GM23338 (cell line): ENCODE measurements at regions not wholly inside any gene's neighbourhood (a gene's known extent, or its start where the extent isn't known, plus 50 kb on each side); places are given as distances from the start of the nearest gene placed in this dataset.
"Not testable (repeated sequence)": the region's sequence is repeated elsewhere in the genome, so short reads cannot be mapped to it uniquely, and the experiment has no call there.

Experiments
- ATAC-seq: fragments of 200-7000 bp; cut with Tn5 transposase; 3 replicates; pipeline ENCODE4 v1.9.1; 2020
- DNase-seq: peaks from one replicate; pipeline ENCODE4 v3.0.0-alpha.2; 2015; ENCODE audit warnings: low spot score
- H2AFZ ChIP-seq: fragments of 200-600 bp; sonication (generic); 2 replicates; pipeline ENCODE4 v1.8.0; 2016; ENCODE audit warnings: antibody characterized with exemption, mild to moderate bottlenecking, moderate library complexity
- H3F3A ChIP-seq: fragments of 200-600 bp; sonication (generic); replicated peaks from 2 replicates; pipeline ENCODE4 v1.8.0; 2017; ENCODE audit warnings: antibody characterized with exemption, mixed run types, low read depth
- H3K27ac ChIP-seq: fragments of 200-600 bp; sonication (generic); 2 replicates; pipeline ENCODE4 v1.6.1; 2016; ENCODE audit warnings: low read depth
- H3K27me3 ChIP-seq: fragments of 200-600 bp; sonication (generic); 2 replicates; pipeline ENCODE4 v1.8.0; 2016; ENCODE audit warnings: mild to moderate bottlenecking, mixed run types, moderate library complexity; ENCODE audit not compliant: insufficient read depth
- H3K36me3 ChIP-seq: fragments of 200-600 bp; sonication (generic); 2 replicates; pipeline ENCODE4 v1.8.0; 2016; ENCODE audit warnings: mild to moderate bottlenecking; ENCODE audit not compliant: insufficient read depth
- H3K4me1 ChIP-seq: fragments of 200-600 bp; sonication (generic); 2 replicates; pipeline ENCODE4 v1.8.0; 2016; ENCODE audit warnings: mild to moderate bottlenecking, moderate library complexity; ENCODE audit not compliant: insufficient read depth
- H3K4me2 ChIP-seq: fragments of 200-600 bp; sonication (generic); 2 replicates; pipeline ENCODE4 v1.7.1; 2017; ENCODE audit warnings: mixed run types
- H3K4me3 ChIP-seq: fragments of 200-600 bp; sonication (generic); 2 replicates; pipeline ENCODE4 v1.6.1; 2016; ENCODE audit warnings: mixed run types
- H3K79me2 ChIP-seq: fragments of 200-600 bp; sonication (generic); replicated peaks from 2 replicates; pipeline ENCODE4 v1.8.0; 2017; ENCODE audit warnings: mild to moderate bottlenecking; ENCODE audit not compliant: insufficient read depth
- H3K9me2 ChIP-seq: fragments of 200-600 bp; sonication (generic); 2 replicates; pipeline ENCODE4 v1.8.0; 2017; ENCODE audit not compliant: insufficient read depth
- H4K20me1 ChIP-seq: fragments of 200-600 bp; sonication (generic); replicated peaks from 2 replicates; pipeline ENCODE4 v1.8.0; 2017; ENCODE audit warnings: mild to moderate bottlenecking; ENCODE audit not compliant: insufficient read depth
- H3K27ac Mint-ChIP-seq: 2 replicates; pipeline ENCODE4 v1.8.0; 2020; ENCODE audit warnings: inconsistent platforms, mild to moderate bottlenecking, moderate library complexity, mixed read lengths
- H3K27me3 Mint-ChIP-seq: 3 replicates; pipeline ENCODE4 v1.8.0; 2022; ENCODE audit warnings: low read depth, mild to moderate bottlenecking, moderate library complexity, mixed read lengths, inconsistent platforms; ENCODE audit not compliant: insufficient read depth, poor library complexity
- H3K36me3 Mint-ChIP-seq: 3 replicates; pipeline ENCODE4 v1.8.0; 2021; ENCODE audit warnings: low read depth, mild to moderate bottlenecking, inconsistent platforms, moderate library complexity, mixed read lengths
- H3K4me1 Mint-ChIP-seq: 3 replicates; pipeline ENCODE4 v1.8.0; 2020; ENCODE audit warnings: mild to moderate bottlenecking, inconsistent platforms, mixed read lengths
- H3K4me3 Mint-ChIP-seq: 3 replicates; pipeline ENCODE4 v1.8.0; 2021; ENCODE audit warnings: moderate library complexity, mild to moderate bottlenecking, inconsistent platforms, mixed read lengths
- H3K9me3 Mint-ChIP-seq: 3 replicates; pipeline ENCODE4 v1.8.0; 2020; ENCODE audit warnings: moderate library complexity, mild to moderate bottlenecking, inconsistent platforms, mixed read lengths
- CREB1 ChIP-seq: fragments of 250-450 bp; sonication (Bioruptor Pico); IDR thresholded peaks from 2 replicates; pipeline ENCODE4 v1.5.0; 2020; ENCODE audit warnings: low read depth, mild to moderate bottlenecking, moderate library complexity
- EZH2 ChIP-seq: fragments of 200-600 bp; sonication (generic); IDR thresholded peaks from one replicate; pipeline ENCODE4 v1.8.0; 2017; ENCODE audit warnings: antibody characterized with exemption, mild to moderate bottlenecking, low read depth; ENCODE audit not compliant: unreplicated experiment
- EZH2phosphoT487 ChIP-seq: fragments of 200-600 bp; sonication (generic); IDR thresholded peaks from one replicate; pipeline ENCODE4 v1.8.1; 2018; ENCODE audit warnings: antibody characterized with exemption; ENCODE audit not compliant: unreplicated experiment
- NANOG ChIP-seq: IDR thresholded peaks from 2 replicates; pipeline ENCODE4 v1.6.1; 2016; ENCODE audit warnings: antibody characterized with exemption, borderline replicate concordance
- STAT1 ChIP-seq: IDR thresholded peaks from one replicate; pipeline ENCODE4 v1.6.1; 2016; ENCODE audit warnings: antibody characterized with exemption; ENCODE audit not compliant: unreplicated experiment
- ZNF114 ChIP-seq: fragments of 250-450 bp; sonication (Bioruptor Pico); IDR thresholded peaks from 2 replicates; pipeline ENCODE4 v1.5.0; 2020; ENCODE audit warnings: mild to moderate bottlenecking, moderate library complexity
- ZNF331 ChIP-seq: fragments of 250-450 bp; sonication (Bioruptor Pico); IDR thresholded peaks from 2 replicates; pipeline ENCODE4 v1.5.0; 2020; ENCODE audit warnings: low read depth, mild to moderate bottlenecking, moderate library complexity
- TF ChIP-seq, protein P1 (sequence below): IDR thresholded peaks from one replicate; pipeline ENCODE4 v1.6.1; 2018; ENCODE audit warnings: antibody characterized with exemption; ENCODE audit not compliant: unreplicated experiment

DNA sequence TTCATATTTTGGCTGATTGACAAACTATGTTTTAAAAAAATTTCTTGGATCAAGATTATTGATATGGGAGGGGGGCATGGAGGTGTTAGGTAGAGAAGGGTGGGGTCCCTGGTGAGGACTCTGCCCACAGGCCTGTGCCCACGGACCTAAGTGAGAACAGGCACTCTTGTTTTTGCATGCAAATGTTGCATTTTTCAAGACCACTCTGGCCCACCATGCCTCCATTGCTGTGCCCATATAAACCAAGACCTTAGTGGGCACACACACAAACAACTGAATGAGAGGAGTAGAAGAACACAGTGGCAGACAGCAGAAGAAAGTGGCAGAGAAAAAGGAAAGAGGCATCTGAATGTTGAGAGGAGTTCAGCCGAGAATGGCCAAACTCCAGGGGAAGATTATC is 69.6 kb upstream of the ZNF98 start (continued):
- TF ChIP-seq, protein P1, sequence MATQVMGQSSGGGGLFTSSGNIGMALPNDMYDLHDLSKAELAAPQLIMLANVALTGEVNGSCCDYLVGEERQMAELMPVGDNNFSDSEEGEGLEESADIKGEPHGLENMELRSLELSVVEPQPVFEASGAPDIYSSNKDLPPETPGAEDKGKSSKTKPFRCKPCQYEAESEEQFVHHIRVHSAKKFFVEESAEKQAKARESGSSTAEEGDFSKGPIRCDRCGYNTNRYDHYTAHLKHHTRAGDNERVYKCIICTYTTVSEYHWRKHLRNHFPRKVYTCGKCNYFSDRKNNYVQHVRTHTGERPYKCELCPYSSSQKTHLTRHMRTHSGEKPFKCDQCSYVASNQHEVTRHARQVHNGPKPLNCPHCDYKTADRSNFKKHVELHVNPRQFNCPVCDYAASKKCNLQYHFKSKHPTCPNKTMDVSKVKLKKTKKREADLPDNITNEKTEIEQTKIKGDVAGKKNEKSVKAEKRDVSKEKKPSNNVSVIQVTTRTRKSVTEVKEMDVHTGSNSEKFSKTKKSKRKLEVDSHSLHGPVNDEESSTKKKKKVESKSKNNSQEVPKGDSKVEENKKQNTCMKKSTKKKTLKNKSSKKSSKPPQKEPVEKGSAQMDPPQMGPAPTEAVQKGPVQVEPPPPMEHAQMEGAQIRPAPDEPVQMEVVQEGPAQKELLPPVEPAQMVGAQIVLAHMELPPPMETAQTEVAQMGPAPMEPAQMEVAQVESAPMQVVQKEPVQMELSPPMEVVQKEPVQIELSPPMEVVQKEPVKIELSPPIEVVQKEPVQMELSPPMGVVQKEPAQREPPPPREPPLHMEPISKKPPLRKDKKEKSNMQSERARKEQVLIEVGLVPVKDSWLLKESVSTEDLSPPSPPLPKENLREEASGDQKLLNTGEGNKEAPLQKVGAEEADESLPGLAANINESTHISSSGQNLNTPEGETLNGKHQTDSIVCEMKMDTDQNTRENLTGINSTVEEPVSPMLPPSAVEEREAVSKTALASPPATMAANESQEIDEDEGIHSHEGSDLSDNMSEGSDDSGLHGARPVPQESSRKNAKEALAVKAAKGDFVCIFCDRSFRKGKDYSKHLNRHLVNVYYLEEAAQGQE, result no peak

DNA sequence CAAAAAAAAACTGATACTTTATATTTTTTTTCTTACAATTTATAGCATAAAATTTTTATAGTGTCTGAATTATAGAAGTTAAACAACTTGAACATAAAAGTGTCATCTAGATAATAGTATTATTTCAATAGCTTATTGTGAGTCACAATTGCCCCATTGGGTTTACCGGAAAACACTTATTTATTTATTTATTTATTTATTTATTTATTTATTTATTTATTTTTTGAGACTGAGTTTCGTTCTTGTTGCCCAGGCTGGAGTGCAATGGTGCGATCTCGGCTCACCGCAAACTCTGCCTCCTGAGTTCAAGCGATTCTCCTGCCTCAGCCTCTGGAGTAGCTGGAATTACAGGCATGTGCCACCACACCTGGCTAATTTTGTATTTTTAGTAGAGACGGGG is 61.4 kb upstream of the ZNF98 start:
- H3K4me3 Mint-ChIP-seq, H3K79me2 ChIP-seq, H3K4me1 Mint-ChIP-seq, H3K4me3 ChIP-seq, H3K27ac Mint-ChIP-seq, H3F3A ChIP-seq, H3K27me3 ChIP-seq, DNase-seq, H3K27me3 Mint-ChIP-seq, H3K9me2 ChIP-seq, H2AFZ ChIP-seq, H3K4me1 ChIP-seq, H4K20me1 ChIP-seq, H3K27ac ChIP-seq, H3K4me2 ChIP-seq, ATAC-seq: not testable (repeated sequence)
- peaks cover 18% of the 10 kb centered on the region for H3K36me3 ChIP-seq
- Mint-ChIP-seq H3K9me3 (peaks cover 90% of the 10 kb centered on the region), H3K36me3 (peaks cover 27% of the 10 kb centered on the region)

DNA sequence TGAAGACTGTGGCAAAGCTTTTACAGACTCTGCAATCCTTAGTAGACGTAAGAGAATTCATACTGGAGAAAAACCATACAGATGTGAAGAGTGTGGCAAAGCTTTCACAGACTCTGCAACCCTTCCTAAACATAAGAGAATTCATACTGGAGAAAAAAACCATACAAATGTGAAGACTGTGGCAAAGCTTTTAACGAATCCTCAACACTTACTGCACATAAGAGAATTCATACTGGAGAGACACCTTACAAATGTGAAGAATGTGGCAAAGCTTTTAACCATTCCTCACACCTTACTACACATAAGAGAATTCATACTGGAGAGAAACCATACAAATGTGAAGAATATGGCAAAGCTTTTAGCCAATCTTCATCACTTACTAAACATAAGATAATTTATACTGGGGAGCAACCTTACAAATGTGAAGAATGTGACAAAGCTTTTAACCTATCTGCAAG is 50.1 kb upstream of the ZNF98 start:
- H3K4me1 ChIP-seq, result no peaks in the 10 kb centered on the region
- H3K4me2 ChIP-seq, result no peak overlapping the region
- no peaks in the 10 kb centered on the region for H3K27me3 ChIP-seq
- no peak overlapping the region for H3K27ac ChIP-seq
- H3K79me2 ChIP-seq, result no peaks in the 10 kb centered on the region
- no peak overlapping the region for H3K4me3 Mint-ChIP-seq
- no peak for ATAC-seq
- DNase-seq, result no peak
- H3F3A ChIP-seq, result no peaks in the 10 kb centered on the region
- H3K27me3 Mint-ChIP-seq, result no peaks in the 10 kb centered on the region
- H4K20me1 ChIP-seq, result no peaks in the 10 kb centered on the region
- no peaks in the 10 kb centered on the region for H3K4me1 Mint-ChIP-seq
- H3K9me3 Mint-ChIP-seq, result peaks cover 93% of the 10 kb centered on the region
- H3K36me3 ChIP-seq, result peaks cover 46% of the 10 kb centered on the region
- H3K36me3 Mint-ChIP-seq, result peaks cover 22% of the 10 kb centered on the region
- no peak overlapping the region for H2AFZ ChIP-seq
- H3K9me2 ChIP-seq, result no peaks in the 10 kb centered on the region
- H3K4me3 ChIP-seq, result no peak overlapping the region
- no peak overlapping the region for H3K27ac Mint-ChIP-seq
- TF ChIP-seq ZNF114 (CRISPR knock-in tag), result no peak
- TF ChIP-seq, protein P1, result no peak
- TF ChIP-seq EZH2, result no peak
- no peak for TF ChIP-seq STAT1
- no peak for TF ChIP-seq NANOG
- TF ChIP-seq CREB1 (CRISPR knock-in tag), result no peak
- no peak for TF ChIP-seq EZH2phosphoT487
- TF ChIP-seq ZNF331 (CRISPR knock-in tag), result no peak
